Hepatocyte (in vitro differentiated cells): ENCODE measurements at regions not wholly inside any gene's neighbourhood (a gene's known extent, or its start where the extent isn't known, plus 50 kb on each side); places are given as distances from the start of the nearest gene placed in this dataset.

ENCODE experiments used
- CTCF ChIP-seq: fragments of 200-600 bp; sonication (generic); IDR thresholded peaks from 2 replicates; pipeline ENCODE4 v1.5.1; 2016; ENCODE audit warnings: antibody characterized with exemption, mild to moderate bottlenecking; ENCODE audit not compliant: poor library complexity
- EZH2 ChIP-seq: fragments of 200-600 bp; sonication (generic); IDR thresholded peaks from 2 replicates; pipeline ENCODE4 v1.6.1; 2016; ENCODE audit warnings: antibody characterized with exemption, mild to moderate bottlenecking, borderline replicate concordance

- TF ChIP-seq CTCF (no peak), EZH2 (no peak)
Measured at GRCh38 chr2:49621016-49621415, 466.7 kb upstream of the FSHR start.
